Ovary (tissue), 7 donors: ENCODE measurements at regions not wholly inside any gene's neighbourhood (a gene's known extent, or its start where the extent isn't known, plus 50 kb on each side); places are given as distances from the start of the nearest gene placed in this dataset.

Experiments used
- DNase-seq, 5 donors: peaks; one replicate each; pipeline ENCODE4 v3.0.0-alpha.2; 2019 to 2020
- H3K27ac ChIP-seq, 2 donors: fragments of 200-600 bp; one replicate each; pipeline versions ENCODE4 v1.5.1 to v1.8.0; 2019 to 2022
- H3K27me3 ChIP-seq: fragments of 200-600 bp; one replicate; pipeline ENCODE4 v1.8.0; 2022
- H3K36me3 ChIP-seq: fragments of 200-600 bp; sonication (generic); one replicate; pipeline ENCODE4 v1.5.1; 2019
- H3K4me1 ChIP-seq: one replicate; pipeline ENCODE4 v1.8.1; 2013; ENCODE audit warnings: mild to moderate bottlenecking, moderate library complexity; ENCODE audit not compliant: insufficient read depth
- H3K4me3 ChIP-seq: fragments of 200-600 bp; sonication (generic); one replicate; pipeline ENCODE4 v1.5.1; 2017
- H3K9me3 ChIP-seq, 2 donors: fragments of 200-600 bp in 1 of 2; sonication (generic) in 1 of 2; one replicate each; pipeline versions ENCODE4 v1.5.1 to v1.8.1; 2013 to 2019; ENCODE audit warnings: mild to moderate bottlenecking in 1 of 2, moderate library complexity in 1 of 2
- EP300 ChIP-seq: sonication (generic); formaldehyde crosslinking; IDR thresholded peaks from one replicate; pipeline ENCODE4 v1.6.1; 2017; ENCODE audit warnings: antibody characterized with exemption
- POLR2A ChIP-seq: fragments of 450-650 bp; IDR thresholded peaks from one replicate; pipeline ENCODE4 v1.6.1; 2017; ENCODE audit warnings: antibody characterized with exemption, mild to moderate bottlenecking, moderate library complexity
- WGBS, 3 donors: extraction: QIAGEN DNeasy Blood & Tissue Kit in 1 of 3; methylation state at CpG; one replicate each; pipeline versions ENCODE4 v1.1.5 to v1.1.7; 2013 to 2017; 5-methylcytosine and 5-hydroxymethylcytosine counted together
- intact Hi-C, 4 donors: fragments of 100-400 bp; cut with DNase I; formaldehyde crosslinking; loops; one replicate each; pipeline versions ENCODE4 v1.11.0 to v1.15.1; 2022 to 2023
- TF ChIP-seq, protein P1 (sequence below), 3 donors: fragments of 450-650 bp in 2 of 3; fragments of 200-600 bp in 1 of 3; IDR thresholded peaks; one replicate each; pipeline versions ENCODE4 v1.5.1 to v1.8.0; 2016 to 2022; ENCODE audit warnings: antibody characterized with exemption in 3 of 3, mild to moderate bottlenecking in 1 of 3
- donor health status: DM: no; HTN: no; CAD: no; lungs with moderate emphysema.
- donor health status: DM: no; HTN: no; CAD: no.
- donor health status: Bipolar disorder and iron deficiency.
- donor health status: DM: no; HTN: no; CAD: no.
- donor health status: DM: yes; HTN: yes; CAD: no.

DNA sequence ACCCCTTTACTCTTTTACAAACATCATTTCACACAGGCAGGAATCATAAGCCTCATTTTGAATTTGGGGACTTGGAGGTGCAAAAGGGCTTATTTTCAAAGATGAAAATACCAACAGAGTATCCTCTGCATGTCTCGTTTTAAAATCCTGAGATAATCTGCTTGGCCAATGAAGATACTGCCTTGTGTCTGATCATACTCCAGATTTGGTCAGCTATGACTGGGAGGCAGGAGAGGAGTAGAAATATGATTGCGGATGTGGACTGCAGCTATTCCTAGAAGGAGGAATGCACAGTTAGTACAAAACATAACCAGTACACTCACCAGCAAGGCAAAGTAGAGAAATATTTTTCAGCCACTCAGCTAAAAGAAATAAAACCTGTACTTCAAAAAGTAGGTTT is 342.3 kb downstream of the RPRM start:
- 25 to 31% (median 25%) methylated on average over 2 of the region's 2 CpGs for WGBS, 3 donors
- intact Hi-C loops = no loop called here
- TF ChIP-seq POLR2A (no peak), EP300 (no peak)
- TF ChIP-seq, protein P1, sequence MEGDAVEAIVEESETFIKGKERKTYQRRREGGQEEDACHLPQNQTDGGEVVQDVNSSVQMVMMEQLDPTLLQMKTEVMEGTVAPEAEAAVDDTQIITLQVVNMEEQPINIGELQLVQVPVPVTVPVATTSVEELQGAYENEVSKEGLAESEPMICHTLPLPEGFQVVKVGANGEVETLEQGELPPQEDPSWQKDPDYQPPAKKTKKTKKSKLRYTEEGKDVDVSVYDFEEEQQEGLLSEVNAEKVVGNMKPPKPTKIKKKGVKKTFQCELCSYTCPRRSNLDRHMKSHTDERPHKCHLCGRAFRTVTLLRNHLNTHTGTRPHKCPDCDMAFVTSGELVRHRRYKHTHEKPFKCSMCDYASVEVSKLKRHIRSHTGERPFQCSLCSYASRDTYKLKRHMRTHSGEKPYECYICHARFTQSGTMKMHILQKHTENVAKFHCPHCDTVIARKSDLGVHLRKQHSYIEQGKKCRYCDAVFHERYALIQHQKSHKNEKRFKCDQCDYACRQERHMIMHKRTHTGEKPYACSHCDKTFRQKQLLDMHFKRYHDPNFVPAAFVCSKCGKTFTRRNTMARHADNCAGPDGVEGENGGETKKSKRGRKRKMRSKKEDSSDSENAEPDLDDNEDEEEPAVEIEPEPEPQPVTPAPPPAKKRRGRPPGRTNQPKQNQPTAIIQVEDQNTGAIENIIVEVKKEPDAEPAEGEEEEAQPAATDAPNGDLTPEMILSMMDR (IDR thresholded peaks at IDR 0.05) = no peak
- Histone ChIP-seq H3K4me3 (no peak overlapping the region), H3K4me1 (no peaks in the 10 kb centered on the region), H3K9me3 (no peaks in the 10 kb centered on the region), H3K27me3 (no peaks in the 10 kb centered on the region), H3K36me3 (no peaks in the 10 kb centered on the region), H3K27ac (no peak overlapping the region)
- DNase-seq = no peak

DNA sequence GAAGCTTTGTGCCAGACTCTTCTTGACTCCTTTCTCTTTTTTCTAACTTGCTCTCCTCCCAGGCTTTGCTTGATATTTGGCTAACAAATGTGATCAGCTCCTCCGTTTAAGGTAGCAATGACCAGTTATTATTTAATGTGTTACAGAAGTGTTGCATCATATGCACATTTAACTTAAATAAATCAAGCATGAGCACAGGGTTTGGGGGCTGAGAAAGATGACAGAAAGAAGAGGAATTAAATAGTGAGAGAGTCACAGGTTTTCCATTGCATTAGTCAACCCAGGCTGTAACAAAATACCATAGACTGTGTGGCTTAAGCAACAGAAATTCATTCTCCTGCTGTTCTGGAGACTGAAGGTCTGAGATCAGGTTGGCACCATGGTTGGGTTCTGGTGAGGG is 343.8 kb downstream of the RPRM start:
- Histone ChIP-seq H3K4me1 (no peaks in the 10 kb centered on the region), H3K9me3 (no peaks in the 10 kb centered on the region), H3K27ac (no peak overlapping the region), H3K4me3 (no peak overlapping the region), H3K27me3 (no peaks in the 10 kb centered on the region), H3K36me3 (no peaks in the 10 kb centered on the region)
- no peak for TF ChIP-seq EP300
- intact Hi-C loops = no loop called here
- DNase-seq = no peak
- WGBS, 3 donors = 55 to 71% (median 63%) methylated on average over 1 of the region's 1 CpG

DNA sequence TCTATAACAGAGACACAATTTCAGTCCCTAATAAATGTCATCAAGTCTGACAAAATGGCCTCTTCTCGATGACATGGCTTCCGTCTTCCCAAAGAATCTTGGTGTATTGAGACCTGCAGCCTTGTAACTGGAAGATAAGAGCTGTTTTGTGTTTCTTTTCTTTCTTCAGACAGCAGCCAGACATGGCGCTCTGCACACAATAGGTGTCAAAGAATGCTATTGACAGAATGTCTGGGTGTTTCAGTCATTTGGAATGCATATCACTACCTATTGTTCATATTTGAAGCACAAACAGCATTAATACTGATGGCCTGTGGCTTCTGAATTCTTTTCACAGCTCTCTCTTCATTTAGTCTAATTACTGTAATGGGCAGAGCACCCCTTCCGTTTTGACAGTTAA is 344.8 kb downstream of the RPRM start:
- Histone ChIP-seq H3K27me3 (no peaks in the 10 kb centered on the region), H3K27ac (no peak overlapping the region), H3K9me3 (no peaks in the 10 kb centered on the region), H3K4me3 (no peak overlapping the region), H3K36me3 (no peaks in the 10 kb centered on the region), H3K4me1 (no peaks in the 10 kb centered on the region)
- TF ChIP-seq EP300 = no peak
- TF ChIP-seq POLR2A = no peak
- TF ChIP-seq, protein P1 (IDR thresholded peaks at IDR 0.05) = no peak
- WGBS, 3 donors = 89 to 92% (median 92%) methylated on average over 4 of the region's 4 CpGs
- intact Hi-C loops = no loop called here
- no peak for DNase-seq

DNA sequence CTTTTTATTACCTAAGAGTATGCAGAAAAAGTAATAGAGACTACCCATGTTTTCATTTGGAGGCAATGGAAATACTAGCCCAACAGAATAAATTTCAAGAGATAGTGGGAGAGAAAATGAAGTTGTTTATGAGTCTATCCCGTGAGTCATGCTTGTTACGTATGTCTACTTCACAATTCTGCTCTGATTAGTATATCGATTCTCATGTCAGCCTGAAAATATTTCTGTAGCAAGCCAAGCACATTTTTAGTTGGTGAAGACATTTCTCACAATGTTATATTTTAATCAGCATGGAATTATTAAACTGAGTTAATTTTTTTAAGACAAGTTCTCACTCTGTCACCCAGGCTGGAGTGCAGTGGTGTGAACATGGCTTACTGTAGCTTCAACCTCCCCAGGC is 346.1 kb downstream of the RPRM start:
- Histone ChIP-seq H3K9me3 (no peaks in the 10 kb centered on the region), H3K27me3 (no peaks in the 10 kb centered on the region), H3K4me1 (no peaks in the 10 kb centered on the region), H3K4me3 (no peak overlapping the region), H3K36me3 (no peaks in the 10 kb centered on the region), H3K27ac (no peak overlapping the region)
- 41 to 56% (median 50%) methylated on average over 3 of the region's 3 CpGs for WGBS, 3 donors
- intact Hi-C loops = no loop called here
- TF ChIP-seq POLR2A (no peak), EP300 (no peak)
- TF ChIP-seq, protein P1 (IDR thresholded peaks at IDR 0.05) = no peak
- no peak for DNase-seq

DNA sequence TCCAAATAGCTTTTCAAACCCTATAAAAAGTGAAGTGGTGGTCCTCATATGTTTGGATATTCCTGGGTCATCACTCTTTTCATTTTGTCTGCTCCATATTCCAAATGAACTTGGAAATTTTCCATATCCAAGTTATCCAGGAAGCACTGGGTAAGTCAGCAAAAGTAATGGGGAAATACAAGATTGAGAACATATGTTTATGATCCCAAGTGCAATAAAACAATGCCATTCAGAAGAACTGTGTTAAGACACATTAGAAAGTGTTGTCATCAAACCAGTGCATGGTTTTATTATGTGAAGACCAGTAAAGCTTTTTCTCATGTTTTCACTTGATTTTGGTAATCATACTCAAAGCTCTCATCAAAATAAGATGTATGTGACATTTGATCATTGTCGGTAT is 363.4 kb downstream of the RPRM start:
- no peaks in the 10 kb centered on the region for H3K4me1 ChIP-seq
- TF ChIP-seq, protein P1 (IDR thresholded peaks at IDR 0.05) = no peak
- TF ChIP-seq EP300 (no peak), POLR2A (no peak)
- WGBS, 3 donors = 94 to 98% (median 96%) methylated on average over 1 of the region's 1 CpG
- no peaks in the 10 kb centered on the region for H3K27me3 ChIP-seq
- no peak overlapping the region for H3K27ac ChIP-seq
- intact Hi-C loops = no loop called here
- no peak overlapping the region for H3K4me3 ChIP-seq
- no peaks in the 10 kb centered on the region for H3K36me3 ChIP-seq
- H3K9me3 ChIP-seq = no peaks in the 10 kb centered on the region
- no peak for DNase-seq
